ENCODE measurements at regions not wholly inside any gene's neighbourhood (a gene's known extent, or its start where the extent isn't known, plus 50 kb on each side); places are given as distances from the start of the nearest gene placed in this dataset.

- TF ChIP-seq, protein P1, sequence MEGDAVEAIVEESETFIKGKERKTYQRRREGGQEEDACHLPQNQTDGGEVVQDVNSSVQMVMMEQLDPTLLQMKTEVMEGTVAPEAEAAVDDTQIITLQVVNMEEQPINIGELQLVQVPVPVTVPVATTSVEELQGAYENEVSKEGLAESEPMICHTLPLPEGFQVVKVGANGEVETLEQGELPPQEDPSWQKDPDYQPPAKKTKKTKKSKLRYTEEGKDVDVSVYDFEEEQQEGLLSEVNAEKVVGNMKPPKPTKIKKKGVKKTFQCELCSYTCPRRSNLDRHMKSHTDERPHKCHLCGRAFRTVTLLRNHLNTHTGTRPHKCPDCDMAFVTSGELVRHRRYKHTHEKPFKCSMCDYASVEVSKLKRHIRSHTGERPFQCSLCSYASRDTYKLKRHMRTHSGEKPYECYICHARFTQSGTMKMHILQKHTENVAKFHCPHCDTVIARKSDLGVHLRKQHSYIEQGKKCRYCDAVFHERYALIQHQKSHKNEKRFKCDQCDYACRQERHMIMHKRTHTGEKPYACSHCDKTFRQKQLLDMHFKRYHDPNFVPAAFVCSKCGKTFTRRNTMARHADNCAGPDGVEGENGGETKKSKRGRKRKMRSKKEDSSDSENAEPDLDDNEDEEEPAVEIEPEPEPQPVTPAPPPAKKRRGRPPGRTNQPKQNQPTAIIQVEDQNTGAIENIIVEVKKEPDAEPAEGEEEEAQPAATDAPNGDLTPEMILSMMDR (IDR thresholded peaks at IDR 0.05): no peak
- TF ChIP-seq POLR2A (IDR thresholded peaks at IDR 0.05): no peak
These were observed 78.5 kb downstream of the CD164 start for GRCh38 chr6:109303640-109304283.

Data from tibial nerve (tissue), 3 donors.